RKO (cell line): ENCODE measurements at regions not wholly inside any gene's neighbourhood (a gene's known extent, or its start where the extent isn't known, plus 50 kb on each side); places are given as distances from the start of the nearest gene placed in this dataset.

ENCODE experiments used
- DNase-seq: peaks from one replicate; pipeline ENCODE4 v3.0.0-alpha.2; 2016; ENCODE audit warnings: low spot score

GRCh38 chr12:124411953-124412645 lies 117.2 kb downstream of the RFLNA start:
- DNase-seq: no peak

- DNase-seq: peak; percentile 27
These were observed 116.5 kb downstream of the RFLNA start for GRCh38 chr12:124411281-124411878.

GRCh38 chr12:124410354-124411175 lies 115.7 kb downstream of the RFLNA start:
- DNase-seq: no peak

- no peak for DNase-seq
These were observed 114.1 kb downstream of the RFLNA start for GRCh38 chr12:124408822-124409517.

- no peak for DNase-seq
These were observed 112.2 kb downstream of the RFLNA start for GRCh38 chr12:124407074-124407473.

- DNase-seq: no peak
These were observed 111.2 kb downstream of the RFLNA start for GRCh38 chr12:124406043-124406442.

GRCh38 chr12:124405592-124405991 lies 110.7 kb downstream of the RFLNA start:
- no peak for DNase-seq

GRCh38 chr12:124405151-124405550 lies 110.3 kb downstream of the RFLNA start:
- no peak for DNase-seq

- DNase-seq: no peak
These were observed 109.4 kb downstream of the RFLNA start for GRCh38 chr12:124404162-124404784.

- DNase-seq: no peak
These were observed 108.4 kb downstream of the RFLNA start for GRCh38 chr12:124403273-124403672.

- DNase-seq: no peak
These were observed 107.6 kb downstream of the RFLNA start for GRCh38 chr12:124402248-124403066.

- DNase-seq: no peak
These were observed 106.9 kb downstream of the RFLNA start for GRCh38 chr12:124401704-124402221.

GRCh38 chr12:124400124-124400523 lies 105.2 kb downstream of the RFLNA start:
- DNase-seq: no peak

GRCh38 chr12:124399622-124400021 lies 104.7 kb downstream of the RFLNA start:
- no peak for DNase-seq

GRCh38 chr12:124398578-124399227 lies 103.8 kb downstream of the RFLNA start:
- no peak for DNase-seq

- no peak for DNase-seq
These were observed 103.1 kb downstream of the RFLNA start for GRCh38 chr12:124397807-124398577.

- DNase-seq: no peak
These were observed 102.4 kb downstream of the RFLNA start for GRCh38 chr12:124397399-124397679.

GRCh38 chr12:124396544-124397398 lies 101.9 kb downstream of the RFLNA start:
- DNase-seq: no peak

- DNase-seq: no peak
These were observed 101.1 kb downstream of the RFLNA start for GRCh38 chr12:124395986-124396385.
